Muscle of leg (tissue), 3 donors: ENCODE measurements at regions not wholly inside any gene's neighbourhood (a gene's known extent, or its start where the extent isn't known, plus 50 kb on each side); places are given as distances from the start of the nearest gene placed in this dataset.
"Not testable (repeated sequence)": the region's sequence is repeated elsewhere in the genome, so short reads cannot be mapped to it uniquely, and the experiment has no call there.

Experiments
- DNase-seq: peaks from one replicate; pipeline ENCODE4 v3.0.0; 2013
- H3K27ac ChIP-seq: one replicate; pipeline ENCODE4 v1.5.1; 2013; ENCODE audit warnings: mild to moderate bottlenecking, low read length, control low read depth
- H3K27me3 ChIP-seq: one replicate; pipeline ENCODE4 v1.6.1; 2013; ENCODE audit warnings: low read length; ENCODE audit not compliant: control insufficient read depth, insufficient read depth
- H3K36me3 ChIP-seq: one replicate; pipeline ENCODE4 v1.6.1; 2013; ENCODE audit warnings: low read length; ENCODE audit not compliant: control insufficient read depth, insufficient read depth
- H3K4me1 ChIP-seq: one replicate; pipeline ENCODE4 v1.6.1; 2013; ENCODE audit warnings: low read length; ENCODE audit not compliant: control insufficient read depth, insufficient read depth
- H3K4me3 ChIP-seq: one replicate; pipeline ENCODE4 v1.5.1; 2013; ENCODE audit warnings: low read length, control low read depth
- H3K9me3 ChIP-seq: replicated peaks from 2 replicates; pipeline ENCODE4 v1.6.1; 2013; ENCODE audit warnings: low read depth, low read length; ENCODE audit not compliant: control insufficient read depth
- WGBS: methylation state at CpG from one replicate; pipeline ENCODE4 v1.1.5; 2013; ENCODE audit warnings: missing lambda C conversion rate; ENCODE audit not compliant: insufficient coverage; 5-methylcytosine and 5-hydroxymethylcytosine counted together

- Histone ChIP-seq H3K27ac (no peak overlapping the region), H3K27me3 (no peaks in the 10 kb centered on the region), H3K4me1 (no peaks in the 10 kb centered on the region), H3K9me3 (no peaks in the 10 kb centered on the region), H3K4me3 (no peak overlapping the region), H3K36me3 (no peaks in the 10 kb centered on the region)
- no peak for DNase-seq
- no CpG with 5 or more reads among the region's 4 CpGs for WGBS
These were observed 361.3 kb upstream of the MTNR1B start for GRCh38 chr11:92607969-92608722.

- H3K4me3 ChIP-seq, result no peak overlapping the region
- 91% methylated on average over 1 of the region's 4 CpGs for WGBS
- no peak for DNase-seq
- no peak overlapping the region for H3K27ac ChIP-seq
- no peaks in the 10 kb centered on the region for H3K9me3 ChIP-seq
- no peaks in the 10 kb centered on the region for H3K36me3 ChIP-seq
- H3K4me1 ChIP-seq, result no peaks in the 10 kb centered on the region
- H3K27me3 ChIP-seq, result no peaks in the 10 kb centered on the region
These were observed 358.3 kb upstream of the MTNR1B start for GRCh38 chr11:92611157-92611556.

- not testable (repeated sequence) for H3K27ac ChIP-seq, H3K27me3 ChIP-seq, DNase-seq, H3K4me3 ChIP-seq, H3K9me3 ChIP-seq, H3K36me3 ChIP-seq, H3K4me1 ChIP-seq
- WGBS, result 92% methylated on average over 9 of the region's 10 CpGs
These were observed 351.4 kb upstream of the MTNR1B start for GRCh38 chr11:92618020-92618419.

GRCh38 chr11:92623055-92623454 is 346.4 kb upstream of the MTNR1B start:
- Histone ChIP-seq H3K4me1 (no peaks in the 10 kb centered on the region), H3K27me3 (no peaks in the 10 kb centered on the region), H3K27ac (no peak overlapping the region), H3K9me3 (no peaks in the 10 kb centered on the region), H3K4me3 (no peak overlapping the region), H3K36me3 (no peaks in the 10 kb centered on the region)
- DNase-seq, result no peak
- WGBS, result no CpG with 5 or more reads among the region's 1 CpG

GRCh38 chr11:92625894-92626293 is 343.6 kb upstream of the MTNR1B start:
- no CpG with 5 or more reads among the region's 1 CpG for WGBS
- H3K4me3 ChIP-seq, result no peak overlapping the region
- no peaks in the 10 kb centered on the region for H3K9me3 ChIP-seq
- DNase-seq, result peak; percentile 43
- H3K36me3 ChIP-seq, result no peaks in the 10 kb centered on the region
- H3K4me1 ChIP-seq, result no peaks in the 10 kb centered on the region
- no peak overlapping the region for H3K27ac ChIP-seq
- no peaks in the 10 kb centered on the region for H3K27me3 ChIP-seq

GRCh38 chr11:92626624-92627023 is 342.8 kb upstream of the MTNR1B start:
- no peaks in the 10 kb centered on the region for H3K27me3 ChIP-seq
- no peaks in the 10 kb centered on the region for H3K4me1 ChIP-seq
- H3K4me3 ChIP-seq, result no peak overlapping the region
- no CpG with 5 or more reads among the region's 1 CpG for WGBS
- no peaks in the 10 kb centered on the region for H3K36me3 ChIP-seq
- H3K27ac ChIP-seq, result no peak overlapping the region
- DNase-seq, result no peak
- no peaks in the 10 kb centered on the region for H3K9me3 ChIP-seq

- WGBS, result 93% methylated on average over 3 of the region's 7 CpGs
These were observed 341.7 kb upstream of the MTNR1B start for GRCh38 chr11:92627615-92628256.

GRCh38 chr11:92628401-92629292 is 340.8 kb upstream of the MTNR1B start:
- no peaks in the 10 kb centered on the region for H3K4me1 ChIP-seq
- peak overlapping the region; percentile 10 for H3K27ac ChIP-seq
- DNase-seq, result peak; percentile 56
- H3K9me3 ChIP-seq, result no peaks in the 10 kb centered on the region
- H3K27me3 ChIP-seq, result no peaks in the 10 kb centered on the region
- no peak overlapping the region for H3K4me3 ChIP-seq
- no peaks in the 10 kb centered on the region for H3K36me3 ChIP-seq
- no CpG with 5 or more reads among the region's 4 CpGs for WGBS

More at GRCh38 chr11:92627615-92628256, 341.7 kb upstream of the MTNR1B start:
- no peaks in the 10 kb centered on the region for H3K36me3 ChIP-seq
- no peaks in the 10 kb centered on the region for H3K9me3 ChIP-seq
- no peak for DNase-seq
- no peak overlapping the region for H3K4me3 ChIP-seq
- no peaks in the 10 kb centered on the region for H3K4me1 ChIP-seq
- peak overlapping the region; percentile 10 for H3K27ac ChIP-seq
- no peaks in the 10 kb centered on the region for H3K27me3 ChIP-seq

GRCh38 chr11:92632495-92632894 is 337.0 kb upstream of the MTNR1B start:
- Histone ChIP-seq H3K27me3 (no peaks in the 10 kb centered on the region), H3K4me1 (no peaks in the 10 kb centered on the region), H3K4me3 (no peak overlapping the region), H3K36me3 (no peaks in the 10 kb centered on the region), H3K27ac (no peak overlapping the region), H3K9me3 (no peaks in the 10 kb centered on the region)
- DNase-seq, result no peak
- 51% methylated on average over 2 of the region's 3 CpGs for WGBS

- H3K27me3 ChIP-seq, result no peaks in the 10 kb centered on the region
- H3K4me3 ChIP-seq, result no peak overlapping the region
- H3K36me3 ChIP-seq, result no peaks in the 10 kb centered on the region
- no peaks in the 10 kb centered on the region for H3K9me3 ChIP-seq
- H3K4me1 ChIP-seq, result no peaks in the 10 kb centered on the region
- no CpG with 5 or more reads among the region's 1 CpG for WGBS
- no peak for DNase-seq
- no peak overlapping the region for H3K27ac ChIP-seq
These were observed 335.6 kb upstream of the MTNR1B start for GRCh38 chr11:92633820-92634219.
